ENCODE measurements at regions not wholly inside any gene's neighbourhood (a gene's known extent, or its start where the extent isn't known, plus 50 kb on each side); places are given as distances from the start of the nearest gene placed in this dataset.

DNA sequence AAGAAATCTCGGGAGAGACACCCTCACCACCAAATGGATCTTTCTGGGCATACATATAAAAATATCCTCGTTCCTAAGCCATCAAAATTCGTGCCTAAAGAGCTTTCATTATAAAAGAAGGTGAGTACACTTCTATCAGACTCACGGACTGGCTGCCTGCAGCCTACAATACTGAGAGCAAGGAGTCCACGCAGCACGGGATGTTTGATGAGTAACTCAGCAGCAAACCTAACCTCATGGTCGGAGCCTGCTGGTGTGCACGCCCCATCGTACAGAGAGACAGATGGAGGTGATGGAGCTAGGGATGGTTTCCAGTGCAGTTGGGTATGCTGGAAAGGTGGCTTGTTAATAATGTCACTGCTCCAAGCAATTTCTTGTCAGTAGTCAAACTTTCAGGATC lies 256.2 kb downstream of the FIGN start:
- TF ChIP-seq CTCF (IDR thresholded peaks at IDR 0.05; ENCODE audit: low read depth, low read length): no peak
- Histone ChIP-seq H3K36me3 (no peaks in the 10 kb centered on the region), H3K4me3 (no peak overlapping the region), H3K27ac (no peak overlapping the region), H3K9me3 (ENCODE audit: low read depth) (no peaks in the 10 kb centered on the region), H3K4me1 (ENCODE audit: low read depth) (peaks cover 38% of the 10 kb centered on the region), H3K27me3 (no peaks in the 10 kb centered on the region)
- no peak for DNase-seq (ENCODE audit: low read depth in 1 of 2, low spot score in 1 of 2)

DNA sequence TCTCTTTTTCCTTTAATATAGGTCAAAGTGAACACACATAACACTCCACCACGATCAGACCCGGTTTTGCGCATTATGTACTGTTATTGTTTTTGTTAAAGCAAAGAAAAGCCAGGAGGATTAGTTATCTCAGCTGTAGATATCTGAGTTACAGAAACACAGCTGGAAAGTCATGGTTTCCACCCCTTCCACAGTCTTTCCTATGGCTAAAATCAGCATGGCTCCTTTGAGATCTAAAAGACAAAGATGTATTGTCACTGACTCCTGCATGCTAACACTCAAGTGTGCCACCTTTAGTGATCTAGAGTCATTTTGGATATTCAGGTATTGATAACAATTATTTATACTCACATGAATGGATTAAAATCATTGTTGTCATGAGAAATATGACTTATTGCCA lies 260.0 kb downstream of the FIGN start:
- Histone ChIP-seq H3K36me3 (no peaks in the 10 kb centered on the region), H3K27me3 (no peaks in the 10 kb centered on the region), H3K4me1 (ENCODE audit: low read depth) (peaks cover 25% of the 10 kb centered on the region), H3K27ac (no peak overlapping the region), H3K4me3 (no peak overlapping the region), H3K9me3 (ENCODE audit: low read depth) (no peaks in the 10 kb centered on the region)
- DNase-seq (ENCODE audit: low read depth in 1 of 2, low spot score in 1 of 2): no peak
- no peak for TF ChIP-seq CTCF (IDR thresholded peaks at IDR 0.05; ENCODE audit: low read depth, low read length)

GRCh38 chr2:163474889-163475288 lies 260.9 kb downstream of the FIGN start:
- Histone ChIP-seq H3K4me1 (ENCODE audit: low read depth) (peaks cover 33% of the 10 kb centered on the region), H3K27ac (no peak overlapping the region), H3K36me3 (no peaks in the 10 kb centered on the region), H3K4me3 (no peak overlapping the region), H3K27me3 (no peaks in the 10 kb centered on the region), H3K9me3 (ENCODE audit: low read depth) (no peaks in the 10 kb centered on the region)
- DNase-seq (ENCODE audit: low read depth in 1 of 2, low spot score in 1 of 2): no peak
- TF ChIP-seq CTCF (IDR thresholded peaks at IDR 0.05; ENCODE audit: low read depth, low read length): no peak

GRCh38 chr2:163474319-163474744 lies 261.5 kb downstream of the FIGN start:
- H3K4me3 ChIP-seq: no peak overlapping the region
- H3K4me1 ChIP-seq (ENCODE audit: low read depth): peaks cover 38% of the 10 kb centered on the region
- H3K9me3 ChIP-seq (ENCODE audit: low read depth): no peaks in the 10 kb centered on the region
- no peak for DNase-seq (ENCODE audit: low read depth in 1 of 2, low spot score in 1 of 2)
- TF ChIP-seq CTCF (IDR thresholded peaks at IDR 0.05; ENCODE audit: low read depth, low read length): no peak
- no peaks in the 10 kb centered on the region for H3K36me3 ChIP-seq
- H3K27me3 ChIP-seq: no peaks in the 10 kb centered on the region
- H3K27ac ChIP-seq: no peak overlapping the region

DNA sequence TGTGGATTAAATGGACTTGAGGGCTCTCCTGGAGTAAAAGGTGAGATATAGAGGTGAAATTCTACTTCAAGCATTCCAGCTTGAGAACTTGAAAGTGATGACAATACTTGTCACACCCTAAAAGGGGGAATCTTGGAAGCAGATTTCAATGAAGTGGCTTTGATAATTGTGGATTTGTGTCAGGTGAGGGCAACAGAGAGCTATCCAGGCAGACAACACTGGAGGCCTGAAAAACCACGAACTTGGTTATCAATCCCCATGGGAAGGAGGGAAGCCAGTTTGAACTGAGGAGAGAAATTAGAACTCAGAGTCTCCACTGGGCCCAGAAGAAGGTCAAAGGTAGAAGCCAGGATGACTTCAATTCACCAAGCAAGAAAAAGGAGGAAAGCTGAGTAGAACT lies 263.9 kb downstream of the FIGN start:
- peak; percentile 47 to 56 for DNase-seq (ENCODE audit: low read depth in 1 of 2, low spot score in 1 of 2)
- peak; percentile 36 for TF ChIP-seq CTCF (IDR thresholded peaks at IDR 0.05; ENCODE audit: low read depth, low read length)
- no peaks in the 10 kb centered on the region for H3K9me3 ChIP-seq (ENCODE audit: low read depth)

DNA sequence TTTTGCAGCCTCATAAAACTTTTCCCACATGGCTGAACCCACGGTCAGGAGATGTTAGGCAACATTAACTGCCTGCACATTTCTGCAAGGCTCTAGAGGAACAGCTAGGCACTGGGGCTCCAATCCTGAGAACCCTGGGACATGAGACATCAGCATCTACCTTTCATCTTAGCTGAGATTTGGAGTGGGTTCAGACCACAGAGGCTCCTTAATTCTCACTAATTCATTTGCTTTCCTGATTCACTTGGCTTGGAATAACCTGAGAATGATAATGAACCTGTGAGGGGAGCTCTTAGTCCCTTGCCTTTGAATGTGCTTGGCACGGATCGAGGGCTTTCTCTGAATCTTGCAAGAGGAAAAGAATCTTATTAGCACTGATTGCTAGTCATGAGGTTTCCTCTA lies 266.2 kb downstream of the FIGN start:
- no peak overlapping the region for H3K4me3 ChIP-seq
- no peak for TF ChIP-seq CTCF (IDR thresholded peaks at IDR 0.05; ENCODE audit: low read depth, low read length)
- DNase-seq (ENCODE audit: low read depth in 1 of 2, low spot score in 1 of 2): peak in 1 of 2 donors; percentile 9
- H3K9me3 ChIP-seq (ENCODE audit: low read depth): no peaks in the 10 kb centered on the region
- H3K27me3 ChIP-seq: no peaks in the 10 kb centered on the region
- peaks cover 52% of the 10 kb centered on the region for H3K4me1 ChIP-seq (ENCODE audit: low read depth)
- H3K27ac ChIP-seq: peak overlapping the region; percentile 20
- no peaks in the 10 kb centered on the region for H3K36me3 ChIP-seq

More for the DNA sequence above, 263.9 kb downstream of the FIGN start:
- Histone ChIP-seq H3K4me1 (ENCODE audit: low read depth) (peaks cover 42% of the 10 kb centered on the region), H3K27me3 (no peaks in the 10 kb centered on the region), H3K4me3 (no peak overlapping the region), H3K36me3 (no peaks in the 10 kb centered on the region), H3K27ac (no peak overlapping the region)

Data from cardiac muscle cell (in vitro differentiated cells and primary cell).